ENCODE measurements at regions not wholly inside any gene's neighbourhood (a gene's known extent, or its start where the extent isn't known, plus 50 kb on each side); places are given as distances from the start of the nearest gene placed in this dataset.
A peak's percentile ranks its signal among the peaks of the same experiment; 100 is the strongest.

DNA sequence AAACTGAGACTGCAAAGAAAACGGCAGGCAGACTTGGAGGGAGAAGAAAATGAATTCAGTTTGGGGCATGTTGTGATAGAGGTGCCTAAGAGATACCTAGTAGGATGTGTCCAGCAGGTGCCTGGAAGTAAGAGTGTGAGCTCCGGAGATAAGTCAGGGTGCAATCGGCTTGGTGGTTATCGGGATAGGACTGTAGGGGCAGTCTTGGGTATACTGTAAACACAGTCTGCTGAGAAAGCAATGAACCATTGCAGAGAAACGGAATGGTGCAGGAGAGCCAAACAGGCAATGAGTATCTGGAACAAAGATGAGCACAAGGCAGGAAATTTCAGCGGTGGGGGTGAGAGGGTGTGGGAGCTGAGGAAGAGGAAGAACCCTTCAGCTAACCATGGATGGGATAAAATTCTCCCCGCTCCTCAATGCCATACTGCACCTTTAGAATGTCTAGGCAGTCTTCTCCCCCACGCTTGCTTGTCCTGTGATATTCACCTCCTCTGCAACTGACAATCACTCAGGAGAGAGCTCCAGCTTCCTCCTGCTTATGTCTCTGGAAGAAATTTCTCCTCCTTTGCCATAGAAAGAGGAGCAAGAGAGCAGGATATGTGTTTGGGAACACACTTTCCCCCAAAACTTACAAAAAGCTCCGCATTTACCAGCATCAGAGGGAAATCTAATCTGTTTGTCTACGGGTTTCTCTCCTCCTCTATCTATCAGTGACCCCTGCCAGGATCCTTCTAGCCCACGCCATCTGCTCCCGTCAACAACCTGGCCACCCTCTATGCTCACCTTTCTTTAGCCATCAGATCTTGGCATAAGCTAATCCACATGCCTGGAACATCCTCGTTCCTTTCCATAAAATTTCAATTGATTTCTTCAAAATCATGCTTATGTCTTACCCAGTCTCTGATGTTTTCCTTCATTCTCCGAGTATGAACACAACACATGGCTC lies 381.7 kb upstream of the JARID2 start (continued):
- TF ChIP-seq, protein P1, sequence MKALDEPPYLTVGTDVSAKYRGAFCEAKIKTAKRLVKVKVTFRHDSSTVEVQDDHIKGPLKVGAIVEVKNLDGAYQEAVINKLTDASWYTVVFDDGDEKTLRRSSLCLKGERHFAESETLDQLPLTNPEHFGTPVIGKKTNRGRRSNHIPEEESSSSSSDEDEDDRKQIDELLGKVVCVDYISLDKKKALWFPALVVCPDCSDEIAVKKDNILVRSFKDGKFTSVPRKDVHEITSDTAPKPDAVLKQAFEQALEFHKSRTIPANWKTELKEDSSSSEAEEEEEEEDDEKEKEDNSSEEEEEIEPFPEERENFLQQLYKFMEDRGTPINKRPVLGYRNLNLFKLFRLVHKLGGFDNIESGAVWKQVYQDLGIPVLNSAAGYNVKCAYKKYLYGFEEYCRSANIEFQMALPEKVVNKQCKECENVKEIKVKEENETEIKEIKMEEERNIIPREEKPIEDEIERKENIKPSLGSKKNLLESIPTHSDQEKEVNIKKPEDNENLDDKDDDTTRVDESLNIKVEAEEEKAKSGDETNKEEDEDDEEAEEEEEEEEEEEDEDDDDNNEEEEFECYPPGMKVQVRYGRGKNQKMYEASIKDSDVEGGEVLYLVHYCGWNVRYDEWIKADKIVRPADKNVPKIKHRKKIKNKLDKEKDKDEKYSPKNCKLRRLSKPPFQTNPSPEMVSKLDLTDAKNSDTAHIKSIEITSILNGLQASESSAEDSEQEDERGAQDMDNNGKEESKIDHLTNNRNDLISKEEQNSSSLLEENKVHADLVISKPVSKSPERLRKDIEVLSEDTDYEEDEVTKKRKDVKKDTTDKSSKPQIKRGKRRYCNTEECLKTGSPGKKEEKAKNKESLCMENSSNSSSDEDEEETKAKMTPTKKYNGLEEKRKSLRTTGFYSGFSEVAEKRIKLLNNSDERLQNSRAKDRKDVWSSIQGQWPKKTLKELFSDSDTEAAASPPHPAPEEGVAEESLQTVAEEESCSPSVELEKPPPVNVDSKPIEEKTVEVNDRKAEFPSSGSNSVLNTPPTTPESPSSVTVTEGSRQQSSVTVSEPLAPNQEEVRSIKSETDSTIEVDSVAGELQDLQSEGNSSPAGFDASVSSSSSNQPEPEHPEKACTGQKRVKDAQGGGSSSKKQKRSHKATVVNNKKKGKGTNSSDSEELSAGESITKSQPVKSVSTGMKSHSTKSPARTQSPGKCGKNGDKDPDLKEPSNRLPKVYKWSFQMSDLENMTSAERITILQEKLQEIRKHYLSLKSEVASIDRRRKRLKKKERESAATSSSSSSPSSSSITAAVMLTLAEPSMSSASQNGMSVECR (CRISPR knock-in tag; IDR thresholded peaks at IDR 0.05; ENCODE audit: borderline replicate concordance) = no peak
- TF ChIP-seq, protein P2, sequence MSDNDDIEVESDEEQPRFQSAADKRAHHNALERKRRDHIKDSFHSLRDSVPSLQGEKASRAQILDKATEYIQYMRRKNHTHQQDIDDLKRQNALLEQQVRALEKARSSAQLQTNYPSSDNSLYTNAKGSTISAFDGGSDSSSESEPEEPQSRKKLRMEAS (CRISPR knock-in tag; IDR thresholded peaks at IDR 0.05) = no peak

DNA sequence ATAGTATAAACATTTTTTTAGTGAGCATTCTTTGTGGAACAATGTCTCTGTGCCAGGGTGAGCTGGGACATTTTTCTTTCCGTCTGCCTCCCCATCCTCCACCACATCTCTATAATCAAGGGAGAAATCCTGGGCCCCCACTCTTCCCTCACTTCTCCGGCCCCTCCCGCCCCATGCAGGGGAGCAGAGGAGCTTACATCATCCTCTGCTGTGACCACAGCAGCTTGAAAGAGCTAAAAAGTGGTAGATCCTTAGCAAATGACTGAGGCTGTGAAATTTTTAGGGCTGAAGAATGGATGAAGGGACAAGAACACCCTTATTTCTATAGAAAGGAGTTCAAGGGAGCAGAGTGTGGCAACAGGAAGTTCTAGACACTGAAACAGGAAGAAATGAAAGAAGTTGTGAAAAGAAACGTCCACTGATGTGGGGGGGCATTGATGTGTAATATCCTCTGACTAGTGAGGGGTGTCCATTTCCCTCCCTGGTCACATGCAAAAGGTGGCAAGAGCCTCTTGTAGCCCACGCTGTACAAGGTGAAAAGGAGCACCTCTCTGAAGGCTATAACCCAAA lies 380.3 kb upstream of the JARID2 start:
- ChIA-PET POLR2A (interaction anchor here (0.7 kb wide), 1 partner anchor 229 kb away, joined by 3 read pairs; no protein-coding TSS in a partner anchor), CTCF (no interaction called here)
- no peak for DNase-seq (ENCODE audit: low spot score)
- ATAC-seq = no peak
- no peaks in the 10 kb centered on the region for H3K9me3 Mint-ChIP-seq
- peak overlapping the region; percentile 14 for H3K27ac Mint-ChIP-seq
- H3K4me3 Mint-ChIP-seq = no peak overlapping the region
- H3K36me3 Mint-ChIP-seq = no peaks in the 10 kb centered on the region
- H3K4me1 Mint-ChIP-seq = peaks cover 52% of the 10 kb centered on the region
- no peaks in the 10 kb centered on the region for H3K27me3 Mint-ChIP-seq (ENCODE audit: low read depth)
- TF ChIP-seq, protein P3, sequence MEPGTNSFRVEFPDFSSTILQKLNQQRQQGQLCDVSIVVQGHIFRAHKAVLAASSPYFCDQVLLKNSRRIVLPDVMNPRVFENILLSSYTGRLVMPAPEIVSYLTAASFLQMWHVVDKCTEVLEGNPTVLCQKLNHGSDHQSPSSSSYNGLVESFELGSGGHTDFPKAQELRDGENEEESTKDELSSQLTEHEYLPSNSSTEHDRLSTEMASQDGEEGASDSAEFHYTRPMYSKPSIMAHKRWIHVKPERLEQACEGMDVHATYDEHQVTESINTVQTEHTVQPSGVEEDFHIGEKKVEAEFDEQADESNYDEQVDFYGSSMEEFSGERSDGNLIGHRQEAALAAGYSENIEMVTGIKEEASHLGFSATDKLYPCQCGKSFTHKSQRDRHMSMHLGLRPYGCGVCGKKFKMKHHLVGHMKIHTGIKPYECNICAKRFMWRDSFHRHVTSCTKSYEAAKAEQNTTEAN (CRISPR knock-in tag; IDR thresholded peaks at IDR 0.05) = no peak
- TF ChIP-seq NR1H2 (CRISPR knock-in tag; IDR thresholded peaks at IDR 0.05) = no peak
- no peak for TF ChIP-seq ZNF317 (CRISPR knock-in tag; IDR thresholded peaks at IDR 0.05; ENCODE audit: borderline replicate concordance, low read depth)

DNA sequence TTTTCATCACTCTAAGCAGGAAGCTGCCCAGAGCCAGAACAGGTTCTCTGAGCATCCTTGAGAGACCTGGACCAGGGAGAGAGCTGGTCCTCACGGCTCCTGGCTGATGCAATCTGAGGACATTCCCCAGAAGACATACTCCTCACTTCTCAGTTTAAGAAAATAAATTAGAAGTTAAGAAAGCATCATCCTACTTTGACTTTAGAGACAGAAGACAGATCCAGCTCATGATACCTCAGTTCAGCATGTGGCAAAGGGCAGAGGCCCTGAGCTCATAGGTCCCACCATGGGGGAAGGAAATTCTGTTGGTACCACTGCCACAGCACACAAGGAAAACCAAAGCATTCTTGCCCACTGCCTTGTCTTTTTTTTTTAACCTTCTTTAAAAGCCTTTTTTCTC lies 378.1 kb upstream of the JARID2 start:
- CTCF ChIA-PET = no interaction called here
- Mint-ChIP-seq H3K4me1 (peaks cover 52% of the 10 kb centered on the region), H3K36me3 (no peaks in the 10 kb centered on the region), H3K27me3 (ENCODE audit: low read depth) (no peaks in the 10 kb centered on the region), H3K27ac (no peak overlapping the region), H3K4me3 (no peak overlapping the region), H3K9me3 (no peaks in the 10 kb centered on the region)
- DNase-seq (ENCODE audit: low spot score) (no peak), ATAC-seq (no peak)
- POLR2A ChIA-PET = no interaction called here
- TF ChIP-seq CREB1 (CRISPR knock-in tag; IDR thresholded peaks at IDR 0.05) (no peak), FOXK1 (CRISPR knock-in tag; IDR thresholded peaks at IDR 0.05) (no peak), CBFB (CRISPR knock-in tag; IDR thresholded peaks at IDR 0.05; ENCODE audit: low read depth) (no peak), MXD4 (CRISPR knock-in tag; IDR thresholded peaks at IDR 0.05; ENCODE audit: borderline replicate concordance) (no peak), GRHL2 (CRISPR knock-in tag; IDR thresholded peaks at IDR 0.05; ENCODE audit: insufficient replicate concordance, severe bottlenecking) (no peak), SMAD3 (CRISPR knock-in tag; IDR thresholded peaks at IDR 0.05; ENCODE audit: borderline replicate concordance) (no peak), TCF7 (CRISPR knock-in tag; IDR thresholded peaks at IDR 0.05; ENCODE audit: low read depth) (no peak), GTF2I (CRISPR knock-in tag; conservative IDR thresholded peaks at IDR 0.05) (no peak)
- TF ChIP-seq, protein P4, sequence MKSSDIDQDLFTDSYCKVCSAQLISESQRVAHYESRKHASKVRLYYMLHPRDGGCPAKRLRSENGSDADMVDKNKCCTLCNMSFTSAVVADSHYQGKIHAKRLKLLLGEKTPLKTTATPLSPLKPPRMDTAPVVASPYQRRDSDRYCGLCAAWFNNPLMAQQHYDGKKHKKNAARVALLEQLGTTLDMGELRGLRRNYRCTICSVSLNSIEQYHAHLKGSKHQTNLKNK (CRISPR knock-in tag; IDR thresholded peaks at IDR 0.05) = no peak
- TF ChIP-seq, protein P5, sequence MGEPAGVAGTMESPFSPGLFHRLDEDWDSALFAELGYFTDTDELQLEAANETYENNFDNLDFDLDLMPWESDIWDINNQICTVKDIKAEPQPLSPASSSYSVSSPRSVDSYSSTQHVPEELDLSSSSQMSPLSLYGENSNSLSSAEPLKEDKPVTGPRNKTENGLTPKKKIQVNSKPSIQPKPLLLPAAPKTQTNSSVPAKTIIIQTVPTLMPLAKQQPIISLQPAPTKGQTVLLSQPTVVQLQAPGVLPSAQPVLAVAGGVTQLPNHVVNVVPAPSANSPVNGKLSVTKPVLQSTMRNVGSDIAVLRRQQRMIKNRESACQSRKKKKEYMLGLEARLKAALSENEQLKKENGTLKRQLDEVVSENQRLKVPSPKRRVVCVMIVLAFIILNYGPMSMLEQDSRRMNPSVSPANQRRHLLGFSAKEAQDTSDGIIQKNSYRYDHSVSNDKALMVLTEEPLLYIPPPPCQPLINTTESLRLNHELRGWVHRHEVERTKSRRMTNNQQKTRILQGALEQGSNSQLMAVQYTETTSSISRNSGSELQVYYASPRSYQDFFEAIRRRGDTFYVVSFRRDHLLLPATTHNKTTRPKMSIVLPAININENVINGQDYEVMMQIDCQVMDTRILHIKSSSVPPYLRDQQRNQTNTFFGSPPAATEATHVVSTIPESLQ (CRISPR knock-in tag; IDR thresholded peaks at IDR 0.05) = no peak
- TF ChIP-seq, protein P6, sequence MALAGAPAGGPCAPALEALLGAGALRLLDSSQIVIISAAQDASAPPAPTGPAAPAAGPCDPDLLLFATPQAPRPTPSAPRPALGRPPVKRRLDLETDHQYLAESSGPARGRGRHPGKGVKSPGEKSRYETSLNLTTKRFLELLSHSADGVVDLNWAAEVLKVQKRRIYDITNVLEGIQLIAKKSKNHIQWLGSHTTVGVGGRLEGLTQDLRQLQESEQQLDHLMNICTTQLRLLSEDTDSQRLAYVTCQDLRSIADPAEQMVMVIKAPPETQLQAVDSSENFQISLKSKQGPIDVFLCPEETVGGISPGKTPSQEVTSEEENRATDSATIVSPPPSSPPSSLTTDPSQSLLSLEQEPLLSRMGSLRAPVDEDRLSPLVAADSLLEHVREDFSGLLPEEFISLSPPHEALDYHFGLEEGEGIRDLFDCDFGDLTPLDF (CRISPR knock-in tag; IDR thresholded peaks at IDR 0.05) = no peak
